Sigmoid colon (tissue), 6 donors: ENCODE measurements at regions not wholly inside any gene's neighbourhood (a gene's known extent, or its start where the extent isn't known, plus 50 kb on each side); places are given as distances from the start of the nearest gene placed in this dataset.
A peak's percentile ranks its signal among the peaks of the same experiment; 100 is the strongest.

Source experiments
- DNase-seq: peaks from one replicate; pipeline ENCODE4 v3.0.0-alpha.2; 2019
- H3K27ac ChIP-seq, 4 donors: fragments of 200-600 bp; sonication (generic); one replicate each; pipeline ENCODE4 v1.5.1; 2016 to 2019; ENCODE audit warnings: mild to moderate bottlenecking in 1 of 4
- H3K27me3 ChIP-seq, 3 donors: fragments of 200-600 bp; sonication (generic); one replicate each; pipeline ENCODE4 v1.5.1; 2019; ENCODE audit warnings: mild to moderate bottlenecking in 1 of 3
- H3K36me3 ChIP-seq, 4 donors: fragments of 200-600 bp; sonication (generic); one replicate each; pipeline ENCODE4 v1.5.1; 2016 to 2019
- H3K4me1 ChIP-seq, 4 donors: fragments of 200-600 bp; sonication (generic); one replicate each; pipeline ENCODE4 v1.5.1; 2017 to 2019
- H3K4me3 ChIP-seq, 4 donors: fragments of 200-600 bp; sonication (generic); one replicate each; pipeline ENCODE4 v1.5.1; 2017 to 2019; ENCODE audit warnings: mild to moderate bottlenecking in 2 of 4, moderate library complexity in 1 of 4
- H3K9me3 ChIP-seq, 4 donors: fragments of 200-600 bp in 3 of 4; sonication (generic) in 3 of 4; one replicate each; pipeline versions ENCODE4 v1.5.1 to v1.6.1; 2013 to 2019
- EP300 ChIP-seq, 4 donors: sonication (generic); formaldehyde crosslinking; IDR thresholded peaks; one replicate each; pipeline ENCODE4 v1.6.1; 2017; ENCODE audit warnings: antibody characterized with exemption in 4 of 4
- POLR2A ChIP-seq, 2 donors: fragments of 450-650 bp; IDR thresholded peaks; one replicate each; pipeline ENCODE4 v1.6.1; 2016; ENCODE audit warnings: antibody characterized with exemption in 2 of 2, mild to moderate bottlenecking in 2 of 2, moderate library complexity in 2 of 2
- POLR2AphosphoS5 ChIP-seq, 4 donors: sonication (generic); formaldehyde crosslinking; IDR thresholded peaks; one replicate each; pipeline ENCODE4 v1.6.1; 2017; ENCODE audit warnings: antibody characterized with exemption in 4 of 4
- WGBS, 2 donors: extraction: QIAGEN DNeasy Blood & Tissue Kit; methylation state at CpG; one replicate each; pipeline ENCODE4 v1.1.7; 2013; 5-methylcytosine and 5-hydroxymethylcytosine counted together
- intact Hi-C: fragments of 100-400 bp; cut with DNase I; formaldehyde crosslinking; loops from one replicate; pipeline ENCODE4 v1.15.1; 2023
- TF ChIP-seq, protein P1 (sequence below), 4 experiments: fragments of 450-650 bp in 3 of 4; fragments of 200-600 bp in 1 of 4; IDR thresholded peaks; one replicate each; pipeline ENCODE4 v1.5.1; 2016 to 2019; ENCODE audit warnings: antibody characterized with exemption in 4 of 4, mild to moderate bottlenecking in 3 of 4, moderate library complexity in 2 of 4
- donor health status: healthy with polysubstance abuse.
- donor health status: healthy.

DNA sequence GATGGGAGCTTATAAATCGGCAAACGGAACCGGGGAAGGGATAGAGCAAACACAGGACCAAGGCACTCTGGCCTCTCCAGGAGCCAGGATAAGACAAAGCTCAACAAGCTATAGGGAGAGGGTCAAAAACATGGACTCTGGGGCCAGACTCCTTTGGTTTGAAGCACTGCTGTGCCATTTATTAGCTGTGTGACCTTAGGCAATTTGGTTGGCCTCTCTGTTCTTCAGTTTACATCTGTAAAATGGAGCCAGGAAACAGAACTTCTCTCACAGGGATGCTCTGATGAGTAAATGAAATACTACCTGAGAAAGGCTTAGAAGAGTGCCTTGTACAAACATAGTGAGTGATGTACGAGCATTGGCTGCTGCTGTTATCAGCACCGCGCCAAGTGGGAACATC is 213.3 kb upstream of the PWP1 start:
- H3K4me1 ChIP-seq = peaks cover 0 to 40% (median 4%) of the 10 kb centered on the region in 4 donors
- no peak overlapping the region for H3K4me3 ChIP-seq
- 91 to 94% methylated on average over 6 of the region's 6 CpGs for WGBS, 2 donors
- H3K27ac ChIP-seq = peak overlapping the region in 1 of 4 donors; percentile 59
- intact Hi-C loops = no loop called here
- DNase-seq = no peak
- TF ChIP-seq EP300 (IDR thresholded peaks at IDR 0.05) (no peak), POLR2AphosphoS5 (IDR thresholded peaks at IDR 0.05) (no peak), POLR2A (IDR thresholded peaks at IDR 0.05) (no peak)
- TF ChIP-seq, protein P1, sequence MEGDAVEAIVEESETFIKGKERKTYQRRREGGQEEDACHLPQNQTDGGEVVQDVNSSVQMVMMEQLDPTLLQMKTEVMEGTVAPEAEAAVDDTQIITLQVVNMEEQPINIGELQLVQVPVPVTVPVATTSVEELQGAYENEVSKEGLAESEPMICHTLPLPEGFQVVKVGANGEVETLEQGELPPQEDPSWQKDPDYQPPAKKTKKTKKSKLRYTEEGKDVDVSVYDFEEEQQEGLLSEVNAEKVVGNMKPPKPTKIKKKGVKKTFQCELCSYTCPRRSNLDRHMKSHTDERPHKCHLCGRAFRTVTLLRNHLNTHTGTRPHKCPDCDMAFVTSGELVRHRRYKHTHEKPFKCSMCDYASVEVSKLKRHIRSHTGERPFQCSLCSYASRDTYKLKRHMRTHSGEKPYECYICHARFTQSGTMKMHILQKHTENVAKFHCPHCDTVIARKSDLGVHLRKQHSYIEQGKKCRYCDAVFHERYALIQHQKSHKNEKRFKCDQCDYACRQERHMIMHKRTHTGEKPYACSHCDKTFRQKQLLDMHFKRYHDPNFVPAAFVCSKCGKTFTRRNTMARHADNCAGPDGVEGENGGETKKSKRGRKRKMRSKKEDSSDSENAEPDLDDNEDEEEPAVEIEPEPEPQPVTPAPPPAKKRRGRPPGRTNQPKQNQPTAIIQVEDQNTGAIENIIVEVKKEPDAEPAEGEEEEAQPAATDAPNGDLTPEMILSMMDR (IDR thresholded peaks at IDR 0.05) = no peak
- H3K9me3 ChIP-seq = no peaks in the 10 kb centered on the region
- no peaks in the 10 kb centered on the region for H3K27me3 ChIP-seq
- no peaks in the 10 kb centered on the region for H3K36me3 ChIP-seq

DNA sequence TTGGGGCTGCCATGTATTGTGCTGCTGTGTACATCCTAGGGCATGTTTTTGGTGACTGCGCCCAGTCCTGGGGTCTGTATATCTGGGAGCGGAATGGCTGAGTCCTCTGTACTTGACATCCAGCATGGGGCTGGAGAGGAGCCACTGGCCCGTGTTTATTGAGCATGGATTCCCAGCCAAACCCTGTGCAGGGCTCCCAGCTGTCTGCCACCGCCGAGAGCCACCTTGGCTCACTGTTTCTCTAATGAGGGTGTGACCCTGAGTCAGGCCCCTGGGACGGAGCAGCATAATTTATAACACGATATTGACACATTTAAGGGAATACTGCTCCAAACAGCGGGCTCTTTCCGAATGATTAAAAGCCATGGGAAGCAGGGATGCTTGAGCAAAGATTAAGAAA is 211.5 kb upstream of the PWP1 start:
- Histone ChIP-seq H3K4me3 (no peak overlapping the region), H3K36me3 (no peaks in the 10 kb centered on the region), H3K9me3 (no peaks in the 10 kb centered on the region), H3K4me1 (peaks cover 0 to 35% (median 4%) of the 10 kb centered on the region in 4 donors), H3K27ac (peak overlapping the region in 1 of 4 donors; percentile 59), H3K27me3 (no peaks in the 10 kb centered on the region)
- 73 to 84% methylated on average over 9 of the region's 9 CpGs for WGBS, 2 donors
- intact Hi-C loops = no loop called here
- DNase-seq = no peak
- no peak for TF ChIP-seq POLR2A (IDR thresholded peaks at IDR 0.05)
- no peak for TF ChIP-seq EP300 (IDR thresholded peaks at IDR 0.05)
- no peak for TF ChIP-seq POLR2AphosphoS5 (IDR thresholded peaks at IDR 0.05)
- TF ChIP-seq, protein P1 (IDR thresholded peaks at IDR 0.05) = no peak

DNA sequence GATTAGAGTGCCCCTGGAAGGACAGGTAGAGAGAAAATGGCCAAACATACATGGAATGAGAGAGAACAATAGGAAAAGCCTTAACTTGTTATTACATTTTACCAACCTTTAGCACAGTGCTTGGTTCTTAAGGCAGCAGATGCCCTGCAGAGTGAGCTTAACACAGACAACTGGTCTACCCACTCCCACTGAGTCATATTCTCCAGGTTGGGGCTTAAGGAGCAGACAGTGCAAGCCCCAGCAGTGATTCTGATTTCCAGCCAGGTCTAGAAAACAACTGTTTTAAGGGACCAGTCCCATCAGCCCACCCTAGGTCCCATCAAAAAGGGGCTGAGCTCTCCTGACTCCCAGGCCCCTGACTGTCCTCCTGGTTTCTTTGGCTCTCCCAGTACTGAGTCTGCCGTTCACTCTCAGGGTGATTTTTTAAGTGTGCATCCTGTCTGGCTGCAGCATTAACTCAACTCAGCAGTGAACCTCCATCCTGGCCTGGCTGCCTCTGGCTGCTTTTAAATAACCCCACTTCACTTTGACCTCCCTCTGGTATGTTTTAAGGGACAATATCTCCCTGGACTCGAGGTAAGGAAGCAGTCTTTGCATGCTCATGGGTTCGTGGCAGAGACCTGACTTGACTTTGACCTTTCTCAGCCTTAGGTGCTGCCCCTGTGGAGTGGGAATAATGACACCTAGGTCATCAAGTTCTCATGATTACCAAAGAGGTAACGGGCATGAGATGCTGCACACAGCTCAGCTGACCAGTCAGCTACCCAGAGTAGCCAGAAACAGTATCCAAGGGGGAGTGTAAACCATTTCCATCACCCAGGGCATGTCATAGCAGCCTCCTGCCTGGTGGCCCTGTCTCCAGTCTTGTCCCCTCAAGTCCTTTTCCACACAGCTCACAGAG is 210.7 kb upstream of the PWP1 start:
- 41 to 65% methylated on average over 4 of the region's 4 CpGs for WGBS, 2 donors
- DNase-seq = no peak
- Histone ChIP-seq H3K9me3 (no peaks in the 10 kb centered on the region), H3K36me3 (no peaks in the 10 kb centered on the region), H3K4me3 (no peak overlapping the region), H3K27ac (peak overlapping the region in 1 of 4 donors; percentile 59), H3K27me3 (no peaks in the 10 kb centered on the region), H3K4me1 (peaks cover 0 to 35% (median 4%) of the 10 kb centered on the region in 4 donors)
- no peak for TF ChIP-seq POLR2A (IDR thresholded peaks at IDR 0.05)
- TF ChIP-seq EP300 (IDR thresholded peaks at IDR 0.05) = no peak
- no peak for TF ChIP-seq POLR2AphosphoS5 (IDR thresholded peaks at IDR 0.05)
- TF ChIP-seq, protein P1 (IDR thresholded peaks at IDR 0.05) = no peak
- intact Hi-C loops = no loop called here

DNA sequence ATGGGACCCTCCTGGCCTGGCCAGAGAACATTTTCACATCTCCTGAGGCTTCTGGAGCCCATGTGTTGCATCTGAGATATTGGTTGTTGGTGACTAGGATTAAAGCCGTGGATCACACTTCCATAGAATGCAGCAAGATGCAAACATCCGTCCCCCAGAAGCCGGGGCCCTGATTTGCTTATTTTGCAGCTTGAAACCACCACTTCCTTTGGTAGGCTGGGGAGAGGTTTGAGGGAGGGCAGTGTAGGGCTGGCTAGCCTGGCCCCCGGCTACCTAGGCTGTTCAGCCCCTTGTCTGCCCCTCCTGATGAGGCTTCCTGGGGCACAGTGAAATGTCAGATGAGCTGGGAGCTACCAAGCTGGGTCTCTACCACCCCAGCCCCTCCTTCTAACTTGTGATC is 209.7 kb upstream of the PWP1 start:
- no peaks in the 10 kb centered on the region for H3K9me3 ChIP-seq
- H3K27me3 ChIP-seq = no peaks in the 10 kb centered on the region
- DNase-seq = no peak
- H3K4me1 ChIP-seq = peaks cover 0 to 35% (median 4%) of the 10 kb centered on the region in 4 donors
- WGBS, 2 donors = 57 to 83% methylated on average over 4 of the region's 4 CpGs
- H3K36me3 ChIP-seq = no peaks in the 10 kb centered on the region
- TF ChIP-seq, protein P1 (IDR thresholded peaks at IDR 0.05) = no peak
- TF ChIP-seq EP300 (IDR thresholded peaks at IDR 0.05) = no peak
- no peak for TF ChIP-seq POLR2A (IDR thresholded peaks at IDR 0.05)
- no peak for TF ChIP-seq POLR2AphosphoS5 (IDR thresholded peaks at IDR 0.05)
- intact Hi-C loops = no loop called here
- no peak overlapping the region for H3K27ac ChIP-seq
- no peak overlapping the region for H3K4me3 ChIP-seq
